MCF 10A (cell line): ENCODE measurements at regions not wholly inside any gene's neighbourhood (a gene's known extent, or its start where the extent isn't known, plus 50 kb on each side); places are given as distances from the start of the nearest gene placed in this dataset.
"Not testable (repeated sequence)": the region's sequence is repeated elsewhere in the genome, so short reads cannot be mapped to it uniquely, and the experiment has no call there.

Experiments used
- BruUV-seq: library from RNA; stranded (reverse); fragments of 400-500 nt; replicated peaks from 2 replicates; lab custom pipeline; 2021; lab: Mats Ljungman, UMichigan
- CTCF ChIA-PET: fragments of 300-600 bp; sonication (Branson Sonifier 250); formaldehyde crosslinking; extraction: SDS; loops from one replicate; lab custom pipeline; 2021; ENCODE audit warnings: antibody characterized with exemption, inconsistent platforms; lab: Yijun Ruan, JAX
- POLR2A ChIA-PET: fragments of 300-600, 350-650 bp; sonication (Branson Sonifier 250); formaldehyde crosslinking; extraction: SDS; loops from one replicate; lab custom pipeline; 2020; ENCODE audit warnings: antibody characterized with exemption, inconsistent platforms; lab: Yijun Ruan, JAX
- DNase-seq: peaks from one replicate; pipeline ENCODE4 v3.0.0-alpha.2; 2018; ENCODE audit not compliant: unreplicated experiment
- H3K27ac Mint-ChIP-seq: one replicate; pipeline ENCODE4 v1.8.0; 2022; ENCODE audit warnings: mild to moderate bottlenecking, low read depth, mixed read lengths; ENCODE audit not compliant: unreplicated experiment
- H3K27me3 Mint-ChIP-seq: one replicate; pipeline ENCODE4 v1.8.0; 2022; ENCODE audit warnings: mixed read lengths; ENCODE audit not compliant: insufficient read depth, unreplicated experiment
- H3K36me3 Mint-ChIP-seq: one replicate; pipeline ENCODE4 v1.8.0; 2022; ENCODE audit warnings: mild to moderate bottlenecking, moderate library complexity, mixed read lengths; ENCODE audit not compliant: insufficient read depth, unreplicated experiment
- H3K4me1 Mint-ChIP-seq: one replicate; pipeline ENCODE4 v1.8.0; 2022; ENCODE audit warnings: mixed read lengths; ENCODE audit not compliant: insufficient read depth, unreplicated experiment
- H3K4me3 Mint-ChIP-seq: one replicate; pipeline ENCODE4 v1.8.0; 2022; ENCODE audit warnings: mild to moderate bottlenecking, moderate library complexity, mixed read lengths; ENCODE audit not compliant: unreplicated experiment
- H3K9me3 Mint-ChIP-seq: one replicate; pipeline ENCODE4 v1.8.0; 2022; ENCODE audit warnings: mixed read lengths; ENCODE audit not compliant: unreplicated experiment
- CTCF ChIP-seq: fragments of 200-600 bp; IDR thresholded peaks from one replicate; pipeline ENCODE4 v1.8.0; 2022; ENCODE audit warnings: antibody characterized with exemption, mild to moderate bottlenecking; ENCODE audit not compliant: unreplicated experiment
- intact Hi-C: fragments of 100-400 bp; cut with micrococcal nuclease; formaldehyde crosslinking; loops from 2 replicates; pipeline ENCODE4 v1.14.1; 2022

- H3K27ac Mint-ChIP-seq: peak overlapping the region; percentile 51
- no peak for TF ChIP-seq CTCF
Observed at GRCh38 chr4:106569146-106570031, 200.8 kb upstream of the GIMD1 start.

DNA sequence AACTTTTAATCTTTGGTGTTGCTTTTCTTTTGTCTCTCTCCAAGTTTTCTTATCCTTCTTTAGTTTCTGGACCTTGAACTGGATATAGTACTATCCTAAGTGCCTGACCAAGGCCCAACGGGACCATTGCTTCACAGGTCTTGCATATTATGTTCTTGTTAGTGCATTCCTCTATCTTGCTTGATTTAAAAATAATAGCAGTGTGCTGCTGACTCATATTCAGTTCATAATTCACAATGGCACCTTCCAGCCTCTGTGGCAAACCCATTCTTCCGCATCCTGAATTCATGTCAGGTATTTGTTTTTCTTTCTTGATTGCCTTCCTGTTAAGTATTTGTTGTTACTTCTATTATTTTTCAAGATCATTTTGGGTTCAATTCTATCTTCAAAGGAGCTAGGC lies 197.1 kb upstream of the GIMD1 start:
- peaks cover 17% of the 10 kb centered on the region for H3K4me1 Mint-ChIP-seq
- no TSS peak for BruUV-seq
- TF ChIP-seq CTCF: no peak
- intact Hi-C loops: no loop called here
- no peak overlapping the region for H3K4me3 Mint-ChIP-seq
- H3K27me3 Mint-ChIP-seq: no peaks in the 10 kb centered on the region
- peak overlapping the region; percentile 3 for H3K27ac Mint-ChIP-seq
- no peaks in the 10 kb centered on the region for H3K36me3 Mint-ChIP-seq
- ChIA-PET POLR2A (no interaction called here), CTCF (no interaction called here)
- DNase-seq: no peak
- no peaks in the 10 kb centered on the region for H3K9me3 Mint-ChIP-seq

More at GRCh38 chr4:106569146-106570031, 200.8 kb upstream of the GIMD1 start:
- intact Hi-C loops: no loop called here
- POLR2A ChIA-PET: no interaction called here
- no peaks in the 10 kb centered on the region for H3K27me3 Mint-ChIP-seq
- H3K36me3 Mint-ChIP-seq: no peaks in the 10 kb centered on the region
- no TSS peak for BruUV-seq
- H3K4me3 Mint-ChIP-seq: no peak overlapping the region
- H3K4me1 Mint-ChIP-seq: peaks cover 17% of the 10 kb centered on the region
- CTCF ChIA-PET: no interaction called here
- DNase-seq: no peak
- no peaks in the 10 kb centered on the region for H3K9me3 Mint-ChIP-seq

DNA sequence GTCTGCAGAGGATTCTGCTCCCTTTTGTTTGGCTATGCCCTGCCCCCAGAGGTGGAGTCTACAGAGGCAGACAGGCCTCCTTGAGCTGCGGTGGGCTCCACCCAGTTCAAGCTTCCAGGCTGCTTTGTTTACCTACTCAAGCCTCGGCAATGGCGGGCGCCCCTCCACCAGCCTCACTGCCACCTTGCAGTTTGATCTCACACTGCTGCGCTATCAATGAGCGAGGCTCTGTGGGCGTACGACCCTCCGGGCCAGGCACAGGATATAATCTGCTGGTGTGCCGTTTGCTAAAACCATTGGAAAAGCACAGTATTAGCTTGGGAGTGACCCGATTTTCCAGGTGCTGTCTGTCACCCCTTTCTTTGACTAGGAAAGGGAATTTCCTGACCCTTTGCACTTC lies 195.1 kb upstream of the GIMD1 start:
- H3K4me3 Mint-ChIP-seq, POLR2A ChIA-PET, intact Hi-C loops: not testable (repeated sequence)

GRCh38 chr4:106551724-106552123 lies 183.1 kb upstream of the GIMD1 start:
- no peak overlapping the region for H3K27ac Mint-ChIP-seq

More for the DNA sequence above, 195.1 kb upstream of the GIMD1 start:
- H3K9me3 Mint-ChIP-seq, BruUV-seq, H3K36me3 Mint-ChIP-seq, H3K4me1 Mint-ChIP-seq, H3K27ac Mint-ChIP-seq, H3K27me3 Mint-ChIP-seq, DNase-seq: not testable (repeated sequence)
- CTCF ChIA-PET: interaction anchor here (0.6 kb wide), 1 partner anchor 840 kb away, joined by 3 read pairs; no protein-coding TSS in a partner anchor

More at GRCh38 chr4:106551724-106552123, 183.1 kb upstream of the GIMD1 start:
- no peak overlapping the region for H3K4me3 Mint-ChIP-seq
- H3K36me3 Mint-ChIP-seq: no peaks in the 10 kb centered on the region
- no peak for DNase-seq
- intact Hi-C loops: no loop called here
- no peaks in the 10 kb centered on the region for H3K4me1 Mint-ChIP-seq
- no peak for TF ChIP-seq CTCF
- POLR2A ChIA-PET: no interaction called here
- CTCF ChIA-PET: interaction anchor here (0.6 kb wide), 1 partner anchor 11 kb away, joined by 4 read pairs; no protein-coding TSS in a partner anchor
- BruUV-seq: no TSS peak
- H3K9me3 Mint-ChIP-seq: no peaks in the 10 kb centered on the region
- H3K27me3 Mint-ChIP-seq: no peaks in the 10 kb centered on the region
